AG04450 (cell line): ENCODE measurements at regions not wholly inside any gene's neighbourhood (a gene's known extent, or its start where the extent isn't known, plus 50 kb on each side); places are given as distances from the start of the nearest gene placed in this dataset.

Experiments
- CTCF ChIA-PET: fragments of 300-600, 350-600 bp; formaldehyde crosslinking; extraction: SDS; loops from one replicate; lab custom pipeline; 2022; ENCODE audit warnings: antibody characterized with exemption, inconsistent platforms; lab: Charles Lee
- POLR2A ChIA-PET: fragments of 350-600 bp; formaldehyde crosslinking; extraction: SDS; loops from one replicate; lab custom pipeline; 2021; ENCODE audit warnings: antibody characterized with exemption, inconsistent platforms; lab: Yijun Ruan, JAX
- DNase-seq: peaks from one replicate; pipeline ENCODE4 v3.0.0-alpha.2; 2011; ENCODE audit warnings: low read depth, low spot score
- H3K27ac ChIP-seq: one replicate; pipeline ENCODE4 v1.5.1; 2012; ENCODE audit warnings: low read depth, low read length, control low read depth
- H3K27me3 ChIP-seq: one replicate; pipeline ENCODE4 v1.6.0; 2012; ENCODE audit warnings: low read length; ENCODE audit not compliant: control insufficient read depth, insufficient read depth
- H3K4me3 ChIP-seq: 2 replicates; pipeline ENCODE4 v1.5.1; 2011; ENCODE audit warnings: mild to moderate bottlenecking, low read depth, low read length, control low read depth
- H3K9me3 ChIP-seq: 2 replicates; pipeline ENCODE4 v1.5.1; 2012; ENCODE audit warnings: low read length; ENCODE audit not compliant: control insufficient read depth, insufficient read depth
- CTCF ChIP-seq: IDR thresholded peaks from 2 replicates; pipeline ENCODE4 v1.5.1; 2011; ENCODE audit warnings: low read depth, low read length, control low read depth, inconsistent platforms

- Histone ChIP-seq H3K9me3 (no peaks in the 10 kb centered on the region; the same call in 1 of the 2 replicates), H3K27ac (no peak overlapping the region), H3K27me3 (no peaks in the 10 kb centered on the region), H3K4me3 (no peak overlapping the region)
- DNase-seq = no peak
- TF ChIP-seq CTCF = no peak
- ChIA-PET POLR2A (no interaction called here), CTCF (no interaction called here)
Measured at GRCh38 chr18:71020342-71021029, 731.6 kb downstream of the SOCS6 start.

- Histone ChIP-seq H3K9me3 (no peaks in the 10 kb centered on the region), H3K4me3 (no peak overlapping the region), H3K27ac (no peak overlapping the region), H3K27me3 (no peaks in the 10 kb centered on the region)
- no peak for TF ChIP-seq CTCF
- POLR2A ChIA-PET = no interaction called here
- no peak for DNase-seq
- CTCF ChIA-PET = no interaction called here
Measured at GRCh38 chr18:71018816-71019215, 730.0 kb downstream of the SOCS6 start.

DNA sequence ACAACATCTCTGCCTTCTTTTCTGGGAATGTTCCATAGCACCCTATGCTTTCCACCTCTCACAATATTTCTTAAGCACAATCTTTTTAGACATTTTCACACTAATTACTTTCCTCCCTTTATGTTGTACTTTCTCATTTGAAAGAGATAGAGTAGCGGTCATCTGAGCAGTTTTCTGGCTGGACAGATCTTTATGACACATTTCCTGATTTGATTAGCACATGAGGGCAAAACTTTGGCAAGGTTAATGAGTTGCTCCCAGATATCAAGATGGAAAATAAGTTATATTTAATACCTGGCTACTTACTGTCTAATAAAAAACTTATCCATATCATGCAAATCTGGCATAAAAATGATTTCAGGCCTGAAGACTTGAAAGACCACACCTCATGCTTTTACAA, 723.9 kb downstream of the SOCS6 start:
- no peak overlapping the region for H3K4me3 ChIP-seq
- CTCF ChIA-PET = no interaction called here
- TF ChIP-seq CTCF = no peak
- H3K27ac ChIP-seq = no peak overlapping the region
- no peaks in the 10 kb centered on the region for H3K27me3 ChIP-seq
- POLR2A ChIA-PET = no interaction called here
- DNase-seq = no peak
- no peaks in the 10 kb centered on the region for H3K9me3 ChIP-seq

DNA sequence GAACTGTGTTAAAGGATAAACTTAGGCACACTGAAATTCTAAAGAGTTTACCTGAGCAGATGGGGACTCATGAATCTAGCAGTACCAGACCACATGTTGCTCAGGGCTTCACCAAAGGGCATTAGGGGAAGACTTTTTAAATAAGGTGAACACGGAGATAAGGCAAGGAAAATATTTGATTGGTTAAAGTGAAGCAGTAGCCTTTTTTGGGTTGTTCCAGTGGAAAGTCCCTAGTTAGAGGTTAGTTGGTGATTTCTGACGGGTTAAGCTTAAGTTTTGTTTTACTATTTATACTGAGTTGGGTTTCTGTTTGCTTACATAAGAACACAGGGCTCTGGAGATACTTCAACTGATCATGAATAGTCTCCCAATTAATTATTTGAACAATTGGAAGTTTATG, 722.5 kb downstream of the SOCS6 start:
- POLR2A ChIA-PET = no interaction called here
- no peak for DNase-seq
- no peak for TF ChIP-seq CTCF
- no peaks in the 10 kb centered on the region for H3K27me3 ChIP-seq
- CTCF ChIA-PET = interaction anchor here (1.0 kb wide), 1 partner anchor 11 kb away, joined by 3 read pairs; no protein-coding TSS in a partner anchor
- no peaks in the 10 kb centered on the region for H3K9me3 ChIP-seq
- H3K4me3 ChIP-seq = no peak overlapping the region
- no peak overlapping the region for H3K27ac ChIP-seq

DNA sequence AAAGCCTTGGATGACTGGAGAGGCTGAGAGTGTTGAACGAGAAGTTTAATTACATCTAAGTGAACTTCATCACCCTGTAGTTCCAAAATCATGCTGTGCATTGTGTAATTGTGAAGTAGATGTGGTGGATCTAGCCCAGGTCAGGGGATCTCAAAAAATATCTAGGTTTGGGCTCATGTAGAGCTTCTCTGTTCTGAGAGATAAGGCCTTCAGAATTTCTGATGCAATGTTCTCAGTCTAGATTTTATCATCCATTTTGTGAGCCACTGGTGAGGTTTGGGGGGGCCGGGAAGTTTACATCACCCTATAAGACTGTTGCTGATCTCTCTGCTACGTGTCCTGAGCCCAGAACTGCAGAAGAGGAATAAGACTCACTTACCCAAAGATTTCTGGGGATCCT, 719.4 kb downstream of the SOCS6 start:
- DNase-seq = no peak
- H3K4me3 ChIP-seq = no peak overlapping the region
- ChIA-PET POLR2A (no interaction called here), CTCF (no interaction called here)
- H3K27me3 ChIP-seq = no peaks in the 10 kb centered on the region
- no peak for TF ChIP-seq CTCF
- no peaks in the 10 kb centered on the region for H3K9me3 ChIP-seq
- no peak overlapping the region for H3K27ac ChIP-seq
